ENCODE measurements at regions not wholly inside any gene's neighbourhood (a gene's known extent, or its start where the extent isn't known, plus 50 kb on each side); places are given as distances from the start of the nearest gene placed in this dataset.

DNA sequence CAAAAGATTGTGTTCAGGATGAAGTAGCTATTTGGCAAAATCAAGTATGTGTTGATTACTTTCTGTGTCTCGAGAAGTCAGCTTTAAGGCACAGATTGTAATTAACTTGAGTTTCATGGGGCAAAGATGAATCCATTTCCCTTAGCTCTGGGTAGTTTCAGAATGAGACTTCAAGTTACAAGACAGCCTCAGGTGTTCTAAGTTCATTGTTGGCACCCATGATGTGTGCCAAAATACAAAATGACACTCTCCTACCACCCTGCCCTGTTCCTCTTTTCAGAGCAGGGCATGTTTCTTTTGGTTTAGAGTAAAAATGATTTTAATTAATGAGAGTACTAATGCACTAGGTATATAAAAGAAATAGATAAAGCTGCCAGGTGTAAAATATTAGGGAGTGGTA is 797.6 kb upstream of the POT1 start:
- no peak overlapping the region for H2AFZ ChIP-seq (ENCODE audit: control insufficient read depth, low read length)
- H3K9ac ChIP-seq (ENCODE audit: control insufficient read depth, extremely low read depth, insufficient read depth, low read length), result no peak overlapping the region
- DNase-seq (ENCODE audit: low read depth, low spot score) (no peak), FAIRE-seq (no peak)
- no peaks in the 10 kb centered on the region for H3K79me2 ChIP-seq (ENCODE audit: control insufficient read depth, insufficient read depth, low read length)
- H3K36me3 ChIP-seq (ENCODE audit: control insufficient read depth in 2 of 2, extremely low read depth in 1 of 2, insufficient read depth in 2 of 2, low read length in 2 of 2), result no peaks in the 10 kb centered on the region
- no peaks in the 10 kb centered on the region for H3K27me3 ChIP-seq (ENCODE audit: control insufficient read depth, extremely low read depth, insufficient read depth, low read length)
- H3K9me1 ChIP-seq (ENCODE audit: control insufficient read depth, extremely low read depth, insufficient read depth, low read length), result no peaks in the 10 kb centered on the region
- H3K4me3 ChIP-seq (ENCODE audit: control insufficient read depth in 2 of 3, extremely low read depth in 1 of 3, insufficient read depth in 2 of 3, low read depth in 1 of 3, low read length in 3 of 3), result no peak overlapping the region
- no peaks in the 10 kb centered on the region for H3K4me1 ChIP-seq (ENCODE audit: control insufficient read depth, extremely low read depth, insufficient read depth, low read length)
- no peaks in the 10 kb centered on the region for H4K20me1 ChIP-seq (ENCODE audit: control insufficient read depth, extremely low read depth, insufficient read depth, low read length)
- H3K27ac ChIP-seq (ENCODE audit: control insufficient read depth, insufficient read depth, low read length), result no peak overlapping the region
- H3K4me2 ChIP-seq (ENCODE audit: control insufficient read depth, extremely low read depth, insufficient read depth, low read depth, low read length), result no peak overlapping the region
- TF ChIP-seq EZH2 (IDR thresholded peaks at IDR 0.05; ENCODE audit: low read length), result no peak
- TF ChIP-seq, protein P1, sequence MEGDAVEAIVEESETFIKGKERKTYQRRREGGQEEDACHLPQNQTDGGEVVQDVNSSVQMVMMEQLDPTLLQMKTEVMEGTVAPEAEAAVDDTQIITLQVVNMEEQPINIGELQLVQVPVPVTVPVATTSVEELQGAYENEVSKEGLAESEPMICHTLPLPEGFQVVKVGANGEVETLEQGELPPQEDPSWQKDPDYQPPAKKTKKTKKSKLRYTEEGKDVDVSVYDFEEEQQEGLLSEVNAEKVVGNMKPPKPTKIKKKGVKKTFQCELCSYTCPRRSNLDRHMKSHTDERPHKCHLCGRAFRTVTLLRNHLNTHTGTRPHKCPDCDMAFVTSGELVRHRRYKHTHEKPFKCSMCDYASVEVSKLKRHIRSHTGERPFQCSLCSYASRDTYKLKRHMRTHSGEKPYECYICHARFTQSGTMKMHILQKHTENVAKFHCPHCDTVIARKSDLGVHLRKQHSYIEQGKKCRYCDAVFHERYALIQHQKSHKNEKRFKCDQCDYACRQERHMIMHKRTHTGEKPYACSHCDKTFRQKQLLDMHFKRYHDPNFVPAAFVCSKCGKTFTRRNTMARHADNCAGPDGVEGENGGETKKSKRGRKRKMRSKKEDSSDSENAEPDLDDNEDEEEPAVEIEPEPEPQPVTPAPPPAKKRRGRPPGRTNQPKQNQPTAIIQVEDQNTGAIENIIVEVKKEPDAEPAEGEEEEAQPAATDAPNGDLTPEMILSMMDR (optimal IDR thresholded peaks at IDR 0.05 in 1 of 3, IDR thresholded peaks at IDR 0.05 in 1 of 3, conservative IDR thresholded peaks at IDR 0.05 in 1 of 3; ENCODE audit: extremely low read depth in 1 of 3, insufficient read depth in 2 of 3, low read length in 3 of 3), result no peak
- no peaks in the 10 kb centered on the region for H3K9me3 ChIP-seq (ENCODE audit: control insufficient read depth, low read depth, low read length)
- dilution Hi-C loops (cut with MboI; ENCODE audit: extremely low pct_ligation_motif_present, low sequenced_read_pairs), result no loop called here

DNA sequence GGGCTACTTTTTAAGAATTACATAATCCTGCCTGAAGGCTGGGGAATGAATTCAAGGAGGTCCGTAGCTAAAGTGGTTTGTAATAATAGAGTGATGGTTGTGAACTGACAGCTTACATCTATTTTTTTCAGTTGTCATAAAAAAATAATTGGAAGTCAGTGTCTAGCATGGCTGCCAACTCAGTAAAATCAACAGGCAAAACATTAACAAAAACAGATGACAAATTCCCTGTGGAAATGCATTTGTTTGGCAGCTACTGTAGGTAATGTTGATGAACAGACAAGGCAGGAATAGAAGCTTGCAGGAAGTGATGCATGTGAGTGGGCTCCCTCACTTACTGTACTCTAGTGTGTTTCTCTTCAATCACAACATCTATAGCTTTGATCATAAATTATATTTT is 766.0 kb upstream of the POT1 start:
- TF ChIP-seq, protein P1 (optimal IDR thresholded peaks at IDR 0.05 in 1 of 3, IDR thresholded peaks at IDR 0.05 in 1 of 3, conservative IDR thresholded peaks at IDR 0.05 in 1 of 3; ENCODE audit: extremely low read depth in 1 of 3, insufficient read depth in 2 of 3, low read length in 3 of 3), result no peak
- TF ChIP-seq EZH2 (IDR thresholded peaks at IDR 0.05; ENCODE audit: low read length), result no peak
- H3K9ac ChIP-seq (ENCODE audit: control insufficient read depth, extremely low read depth, insufficient read depth, low read length), result no peak overlapping the region
- H3K27ac ChIP-seq (ENCODE audit: control insufficient read depth, insufficient read depth, low read length), result no peak overlapping the region
- FAIRE-seq, result no peak
- H3K4me2 ChIP-seq (ENCODE audit: control insufficient read depth, extremely low read depth, insufficient read depth, low read depth, low read length), result no peak overlapping the region
- H3K27me3 ChIP-seq (ENCODE audit: control insufficient read depth, extremely low read depth, insufficient read depth, low read length), result no peaks in the 10 kb centered on the region
- dilution Hi-C loops (cut with MboI; ENCODE audit: extremely low pct_ligation_motif_present, low sequenced_read_pairs), result no loop called here
- H3K36me3 ChIP-seq (ENCODE audit: control insufficient read depth in 2 of 2, extremely low read depth in 1 of 2, insufficient read depth in 2 of 2, low read length in 2 of 2), result no peaks in the 10 kb centered on the region
- H4K20me1 ChIP-seq (ENCODE audit: control insufficient read depth, extremely low read depth, insufficient read depth, low read length), result no peaks in the 10 kb centered on the region
- H2AFZ ChIP-seq (ENCODE audit: control insufficient read depth, low read length), result no peak overlapping the region
- H3K79me2 ChIP-seq (ENCODE audit: control insufficient read depth, insufficient read depth, low read length), result no peaks in the 10 kb centered on the region
- no peaks in the 10 kb centered on the region for H3K4me1 ChIP-seq (ENCODE audit: control insufficient read depth, extremely low read depth, insufficient read depth, low read length)
- no peak overlapping the region for H3K4me3 ChIP-seq (ENCODE audit: control insufficient read depth in 2 of 3, extremely low read depth in 1 of 3, insufficient read depth in 2 of 3, low read depth in 1 of 3, low read length in 3 of 3)
- no peak for DNase-seq (ENCODE audit: low read depth, low spot score)
- no peaks in the 10 kb centered on the region for H3K9me1 ChIP-seq (ENCODE audit: control insufficient read depth, extremely low read depth, insufficient read depth, low read length)
- no peaks in the 10 kb centered on the region for H3K9me3 ChIP-seq (ENCODE audit: control insufficient read depth, low read depth, low read length)

All from keratinocyte (primary cell).